ENCODE measurements at regions not wholly inside any gene's neighbourhood (a gene's known extent, or its start where the extent isn't known, plus 50 kb on each side); places are given as distances from the start of the nearest gene placed in this dataset.

DNA sequence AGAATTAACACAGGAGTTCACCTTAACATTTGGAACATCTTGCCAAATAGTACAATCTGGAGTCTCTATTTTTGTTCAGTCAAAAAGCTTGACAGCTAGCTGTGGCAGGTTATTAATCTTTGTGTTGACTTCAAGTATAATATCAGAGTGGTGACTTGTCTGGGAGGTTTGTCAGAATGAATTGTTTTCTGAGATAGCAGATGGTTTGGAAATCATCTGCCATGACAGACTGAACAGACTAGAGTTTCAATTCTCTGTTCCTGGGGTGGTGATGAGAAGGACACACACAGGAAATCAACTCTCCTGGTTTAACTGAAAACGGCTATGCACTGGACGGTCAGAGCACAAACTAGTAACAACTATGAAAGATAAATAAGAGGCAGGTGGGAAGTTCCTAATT is 203.3 kb upstream of the EMCN start:
- TF ChIP-seq, protein P1, sequence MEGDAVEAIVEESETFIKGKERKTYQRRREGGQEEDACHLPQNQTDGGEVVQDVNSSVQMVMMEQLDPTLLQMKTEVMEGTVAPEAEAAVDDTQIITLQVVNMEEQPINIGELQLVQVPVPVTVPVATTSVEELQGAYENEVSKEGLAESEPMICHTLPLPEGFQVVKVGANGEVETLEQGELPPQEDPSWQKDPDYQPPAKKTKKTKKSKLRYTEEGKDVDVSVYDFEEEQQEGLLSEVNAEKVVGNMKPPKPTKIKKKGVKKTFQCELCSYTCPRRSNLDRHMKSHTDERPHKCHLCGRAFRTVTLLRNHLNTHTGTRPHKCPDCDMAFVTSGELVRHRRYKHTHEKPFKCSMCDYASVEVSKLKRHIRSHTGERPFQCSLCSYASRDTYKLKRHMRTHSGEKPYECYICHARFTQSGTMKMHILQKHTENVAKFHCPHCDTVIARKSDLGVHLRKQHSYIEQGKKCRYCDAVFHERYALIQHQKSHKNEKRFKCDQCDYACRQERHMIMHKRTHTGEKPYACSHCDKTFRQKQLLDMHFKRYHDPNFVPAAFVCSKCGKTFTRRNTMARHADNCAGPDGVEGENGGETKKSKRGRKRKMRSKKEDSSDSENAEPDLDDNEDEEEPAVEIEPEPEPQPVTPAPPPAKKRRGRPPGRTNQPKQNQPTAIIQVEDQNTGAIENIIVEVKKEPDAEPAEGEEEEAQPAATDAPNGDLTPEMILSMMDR (IDR thresholded peaks at IDR 0.05; ENCODE audit: low read depth, low read length) = no peak
- TF ChIP-seq POLR2A (IDR thresholded peaks at IDR 0.05; ENCODE audit: extremely low read depth, insufficient read length) (no peak), MYC (IDR thresholded peaks at IDR 0.05; ENCODE audit: low read depth, low read length) (no peak)
- TF ChIP-seq, protein P2, sequence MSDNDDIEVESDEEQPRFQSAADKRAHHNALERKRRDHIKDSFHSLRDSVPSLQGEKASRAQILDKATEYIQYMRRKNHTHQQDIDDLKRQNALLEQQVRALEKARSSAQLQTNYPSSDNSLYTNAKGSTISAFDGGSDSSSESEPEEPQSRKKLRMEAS (IDR thresholded peaks at IDR 0.05; ENCODE audit: low read depth, low read length) = no peak
